Ishikawa (cell line): ENCODE measurements at regions not wholly inside any gene's neighbourhood (a gene's known extent, or its start where the extent isn't known, plus 50 kb on each side); places are given as distances from the start of the nearest gene placed in this dataset.

Experiments
- CEBPB ChIP-seq: IDR thresholded peaks from 2 replicates; pipeline ENCODE4 v1.6.1; 2012
- CREB1 ChIP-seq: IDR thresholded peaks from 2 replicates; pipeline ENCODE4 v1.6.1; 2012; ENCODE audit warnings: low read depth
- EGR1 ChIP-seq: IDR thresholded peaks from 2 replicates; pipeline ENCODE4 v1.6.1; 2012
- EP300 ChIP-seq: IDR thresholded peaks from 2 replicates; pipeline ENCODE4 v1.6.1; 2012; ENCODE audit warnings: borderline replicate concordance
- FOXM1 ChIP-seq: IDR thresholded peaks from 2 replicates; pipeline ENCODE4 v1.6.1; 2012; ENCODE audit warnings: low read depth, borderline replicate concordance
- NFIC ChIP-seq: IDR thresholded peaks from 2 replicates; pipeline ENCODE4 v1.6.1; 2012
- RAD21 ChIP-seq: IDR thresholded peaks from 2 replicates; pipeline ENCODE4 v1.6.1; 2012; ENCODE audit warnings: low read depth
- TAF1 ChIP-seq: IDR thresholded peaks from 2 replicates; pipeline ENCODE4 v1.6.1; 2012; ENCODE audit warnings: low read depth, mild to moderate bottlenecking
- TCF12 ChIP-seq: IDR thresholded peaks from 2 replicates; pipeline ENCODE4 v1.6.1; 2012; ENCODE audit warnings: low read depth
- TEAD4 ChIP-seq: IDR thresholded peaks from 2 replicates; pipeline ENCODE4 v1.6.1; 2012
- YY1 ChIP-seq: IDR thresholded peaks from 2 replicates; pipeline ENCODE4 v1.6.1; 2012; ENCODE audit warnings: low read depth
- ZBTB7A ChIP-seq: IDR thresholded peaks from 2 replicates; pipeline ENCODE4 v1.6.1; 2012; ENCODE audit warnings: low read depth
- TF ChIP-seq, protein P1 (sequence below): IDR thresholded peaks from 2 replicates; pipeline ENCODE4 v1.6.1; 2012; ENCODE audit warnings: low read depth, mild to moderate bottlenecking
- TF ChIP-seq, protein P2 (sequence below): IDR thresholded peaks from 2 replicates; pipeline ENCODE4 v1.6.1; 2012
- TF ChIP-seq, protein P3 (sequence below): IDR thresholded peaks from 2 replicates; pipeline ENCODE4 v1.6.1; 2012

DNA sequence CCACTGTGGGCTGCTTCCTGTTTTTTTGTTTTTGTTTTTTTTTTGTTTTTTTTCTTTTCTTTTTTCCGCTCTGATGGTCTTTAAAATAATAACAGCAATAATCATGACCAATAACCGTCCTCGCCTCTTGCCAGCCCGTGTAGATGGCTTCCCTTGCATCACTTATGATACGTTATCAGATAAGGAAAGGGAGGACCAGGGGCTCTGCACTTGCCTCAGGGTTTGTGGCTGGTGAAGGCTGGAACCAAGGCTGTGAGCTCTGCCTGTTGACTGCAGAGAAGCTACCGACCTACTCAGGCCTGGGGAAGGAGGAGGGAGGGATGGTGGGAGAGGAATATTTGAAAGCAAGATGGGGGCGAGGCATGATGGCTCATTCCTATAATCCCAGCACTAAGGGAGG is 114.0 kb upstream of the SDK2 start:
- no peak for TF ChIP-seq CREB1

DNA sequence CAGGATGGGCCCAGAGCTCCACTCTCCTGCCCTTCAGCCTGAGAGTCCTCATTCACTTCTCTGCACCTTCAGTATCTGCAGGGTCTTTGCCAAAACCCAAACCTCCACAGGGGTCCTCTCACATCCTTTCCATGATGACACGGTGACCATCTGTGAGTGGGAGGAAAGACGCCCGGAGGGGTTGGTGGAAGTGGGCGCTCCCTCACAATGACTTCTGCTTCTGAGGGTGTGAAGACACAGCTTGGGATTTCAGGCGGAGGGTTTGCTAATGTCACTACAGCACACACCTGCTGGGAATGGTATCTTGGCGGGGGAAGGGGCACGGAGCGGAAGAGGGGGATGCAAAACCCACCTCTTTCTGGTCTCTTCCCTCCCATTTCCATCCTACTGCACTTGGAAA is 115.1 kb upstream of the SDK2 start:
- TF ChIP-seq TCF12 (no peak), EP300 (no peak), RAD21 (no peak), CREB1 (no peak)

DNA sequence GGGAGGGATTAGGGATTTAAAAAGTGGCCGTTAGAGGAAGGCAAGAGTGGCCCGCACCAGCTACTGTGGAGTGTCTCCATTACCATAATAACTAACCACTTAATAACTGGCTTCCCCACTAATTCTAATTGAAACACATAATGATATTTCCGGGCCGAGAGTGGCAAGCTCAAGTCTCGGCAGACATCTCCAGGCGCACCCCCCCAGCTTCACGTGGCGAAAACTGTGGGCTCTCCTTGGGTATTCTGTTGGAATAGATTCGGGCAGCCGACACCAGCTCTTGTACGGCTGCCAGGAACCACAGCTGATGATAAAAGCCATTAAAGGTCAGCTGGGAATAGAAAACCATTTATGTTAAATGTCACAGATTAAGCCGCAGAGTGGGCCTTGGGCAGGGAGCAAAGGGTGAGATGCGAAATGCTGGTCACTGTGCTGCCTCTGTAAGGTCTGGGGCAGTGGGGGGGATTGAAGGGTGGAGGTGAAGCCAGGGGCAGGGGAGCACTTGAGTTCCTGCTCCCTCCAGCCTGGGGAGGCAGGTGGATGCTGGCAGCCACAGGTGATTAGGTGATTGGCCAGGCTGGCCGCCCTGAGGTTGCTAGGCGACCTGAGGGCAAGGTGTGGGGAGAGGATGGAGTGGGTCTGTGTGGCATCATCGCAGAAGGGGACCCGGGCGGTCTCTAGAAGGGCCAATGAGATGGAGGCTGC is 115.6 kb upstream of the SDK2 start:
- no peak for TF ChIP-seq CEBPB
- TF ChIP-seq FOXM1: no peak
- TF ChIP-seq, protein P1, sequence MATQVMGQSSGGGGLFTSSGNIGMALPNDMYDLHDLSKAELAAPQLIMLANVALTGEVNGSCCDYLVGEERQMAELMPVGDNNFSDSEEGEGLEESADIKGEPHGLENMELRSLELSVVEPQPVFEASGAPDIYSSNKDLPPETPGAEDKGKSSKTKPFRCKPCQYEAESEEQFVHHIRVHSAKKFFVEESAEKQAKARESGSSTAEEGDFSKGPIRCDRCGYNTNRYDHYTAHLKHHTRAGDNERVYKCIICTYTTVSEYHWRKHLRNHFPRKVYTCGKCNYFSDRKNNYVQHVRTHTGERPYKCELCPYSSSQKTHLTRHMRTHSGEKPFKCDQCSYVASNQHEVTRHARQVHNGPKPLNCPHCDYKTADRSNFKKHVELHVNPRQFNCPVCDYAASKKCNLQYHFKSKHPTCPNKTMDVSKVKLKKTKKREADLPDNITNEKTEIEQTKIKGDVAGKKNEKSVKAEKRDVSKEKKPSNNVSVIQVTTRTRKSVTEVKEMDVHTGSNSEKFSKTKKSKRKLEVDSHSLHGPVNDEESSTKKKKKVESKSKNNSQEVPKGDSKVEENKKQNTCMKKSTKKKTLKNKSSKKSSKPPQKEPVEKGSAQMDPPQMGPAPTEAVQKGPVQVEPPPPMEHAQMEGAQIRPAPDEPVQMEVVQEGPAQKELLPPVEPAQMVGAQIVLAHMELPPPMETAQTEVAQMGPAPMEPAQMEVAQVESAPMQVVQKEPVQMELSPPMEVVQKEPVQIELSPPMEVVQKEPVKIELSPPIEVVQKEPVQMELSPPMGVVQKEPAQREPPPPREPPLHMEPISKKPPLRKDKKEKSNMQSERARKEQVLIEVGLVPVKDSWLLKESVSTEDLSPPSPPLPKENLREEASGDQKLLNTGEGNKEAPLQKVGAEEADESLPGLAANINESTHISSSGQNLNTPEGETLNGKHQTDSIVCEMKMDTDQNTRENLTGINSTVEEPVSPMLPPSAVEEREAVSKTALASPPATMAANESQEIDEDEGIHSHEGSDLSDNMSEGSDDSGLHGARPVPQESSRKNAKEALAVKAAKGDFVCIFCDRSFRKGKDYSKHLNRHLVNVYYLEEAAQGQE: no peak
- TF ChIP-seq TEAD4: no peak
- TF ChIP-seq RAD21: no peak
- TF ChIP-seq EGR1: no peak
- no peak for TF ChIP-seq YY1
- TF ChIP-seq NFIC: no peak
- no peak for TF ChIP-seq EP300
- no peak for TF ChIP-seq TAF1
- no peak for TF ChIP-seq ZBTB7A
- TF ChIP-seq, protein P2, sequence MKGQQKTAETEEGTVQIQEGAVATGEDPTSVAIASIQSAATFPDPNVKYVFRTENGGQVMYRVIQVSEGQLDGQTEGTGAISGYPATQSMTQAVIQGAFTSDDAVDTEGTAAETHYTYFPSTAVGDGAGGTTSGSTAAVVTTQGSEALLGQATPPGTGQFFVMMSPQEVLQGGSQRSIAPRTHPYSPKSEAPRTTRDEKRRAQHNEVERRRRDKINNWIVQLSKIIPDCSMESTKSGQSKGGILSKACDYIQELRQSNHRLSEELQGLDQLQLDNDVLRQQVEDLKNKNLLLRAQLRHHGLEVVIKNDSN: no peak
- TF ChIP-seq CREB1: no peak
- no peak for TF ChIP-seq TCF12
- TF ChIP-seq, protein P3, sequence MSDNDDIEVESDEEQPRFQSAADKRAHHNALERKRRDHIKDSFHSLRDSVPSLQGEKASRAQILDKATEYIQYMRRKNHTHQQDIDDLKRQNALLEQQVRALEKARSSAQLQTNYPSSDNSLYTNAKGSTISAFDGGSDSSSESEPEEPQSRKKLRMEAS: no peak

DNA sequence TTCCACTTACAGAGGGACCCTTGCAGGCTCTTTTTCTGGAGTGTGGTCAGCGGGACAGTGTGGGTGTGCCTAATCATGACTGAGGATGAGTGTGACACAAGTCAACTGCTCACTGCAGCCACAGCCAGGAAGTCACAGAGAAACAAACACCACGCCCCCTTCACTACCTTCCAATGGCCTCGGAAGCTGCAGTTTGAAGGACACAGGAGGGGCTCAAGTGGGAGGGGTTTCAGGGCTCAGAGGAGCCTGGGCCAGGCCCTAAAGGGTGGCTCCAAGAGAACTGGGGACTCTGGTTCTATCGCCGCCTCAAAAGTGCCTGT is 116.2 kb upstream of the SDK2 start:
- TF ChIP-seq CEBPB (no peak), NFIC (no peak), TCF12 (no peak), EGR1 (no peak)
- TF ChIP-seq, protein P1: no peak

DNA sequence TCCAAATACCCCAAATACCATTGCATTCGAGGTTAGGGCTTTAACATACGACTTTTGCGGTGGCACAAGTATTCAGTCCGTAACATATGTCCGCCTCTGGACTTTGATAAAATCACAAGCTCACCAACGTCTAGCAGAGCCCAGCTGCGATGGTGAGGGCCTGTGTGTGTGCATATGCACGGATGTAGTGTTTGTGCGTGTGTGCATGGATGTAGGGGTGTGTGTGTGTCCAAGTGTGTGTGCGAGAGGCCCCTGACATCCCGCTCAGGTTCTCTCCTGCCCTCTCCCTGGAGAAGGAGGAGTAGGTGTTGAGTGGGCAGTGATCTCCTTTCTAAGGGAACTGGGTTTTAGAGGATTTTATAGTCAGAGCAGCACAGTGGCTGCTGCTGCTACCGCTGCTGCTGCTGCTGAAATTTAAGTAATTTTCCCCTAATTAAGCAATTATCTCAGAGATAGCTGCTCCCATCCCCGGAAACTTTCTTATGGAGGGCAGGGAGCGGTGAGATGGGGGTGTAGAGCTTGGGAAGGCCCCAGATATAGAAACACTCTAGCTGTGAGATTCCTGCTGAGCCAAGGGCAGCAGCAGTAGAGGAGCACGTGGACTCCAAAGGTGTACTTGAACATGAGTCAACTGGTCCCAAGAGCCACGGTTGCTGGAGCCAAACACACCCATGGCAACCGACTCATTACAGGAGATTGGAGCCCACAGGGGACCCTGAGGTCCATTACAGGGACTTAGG is 121.7 kb upstream of the SDK2 start:
- TF ChIP-seq, protein P2: no peak
- TF ChIP-seq CEBPB (no peak), TEAD4 (no peak), EP300 (no peak), TAF1 (no peak), RAD21 (no peak), TCF12 (no peak), EGR1 (no peak), ZBTB7A (no peak), NFIC (no peak), YY1 (no peak), CREB1 (no peak)
- TF ChIP-seq, protein P1: no peak
